Mesothelial cell of epicardium (in vitro differentiated cells): ENCODE measurements at regions not wholly inside any gene's neighbourhood (a gene's known extent, or its start where the extent isn't known, plus 50 kb on each side); places are given as distances from the start of the nearest gene placed in this dataset.

Experiments
- DNase-seq, 2 experiments: peaks; one replicate each; pipeline ENCODE4 v3.0.0; 2021; ENCODE audit warnings: low spot score in 2 of 2; ENCODE audit not compliant: unreplicated experiment in 2 of 2
- H3K27ac Mint-ChIP-seq: 2 replicates; pipeline ENCODE4 v1.8.0; 2021; ENCODE audit warnings: mixed read lengths
- H3K27me3 Mint-ChIP-seq: 2 replicates; pipeline ENCODE4 v1.8.0; 2021; ENCODE audit warnings: low read depth, mixed read lengths
- H3K36me3 Mint-ChIP-seq: 2 replicates; pipeline ENCODE4 v1.8.0; 2021; ENCODE audit warnings: mixed read lengths
- H3K4me1 Mint-ChIP-seq: 2 replicates; pipeline ENCODE4 v1.8.0; 2021; ENCODE audit warnings: mixed read lengths
- H3K4me3 Mint-ChIP-seq: 2 replicates; pipeline ENCODE4 v1.8.0; 2021; ENCODE audit warnings: mild to moderate bottlenecking, moderate library complexity, mixed read lengths
- H3K9me3 Mint-ChIP-seq: 2 replicates; pipeline ENCODE4 v1.8.0; 2021; ENCODE audit warnings: mixed read lengths
- CTCF ChIP-seq: fragments of 200-600 bp; sonication (generic); IDR thresholded peaks from one replicate; pipeline ENCODE4 v1.5.0; 2021; ENCODE audit warnings: antibody characterized with exemption; ENCODE audit not compliant: unreplicated experiment

DNA sequence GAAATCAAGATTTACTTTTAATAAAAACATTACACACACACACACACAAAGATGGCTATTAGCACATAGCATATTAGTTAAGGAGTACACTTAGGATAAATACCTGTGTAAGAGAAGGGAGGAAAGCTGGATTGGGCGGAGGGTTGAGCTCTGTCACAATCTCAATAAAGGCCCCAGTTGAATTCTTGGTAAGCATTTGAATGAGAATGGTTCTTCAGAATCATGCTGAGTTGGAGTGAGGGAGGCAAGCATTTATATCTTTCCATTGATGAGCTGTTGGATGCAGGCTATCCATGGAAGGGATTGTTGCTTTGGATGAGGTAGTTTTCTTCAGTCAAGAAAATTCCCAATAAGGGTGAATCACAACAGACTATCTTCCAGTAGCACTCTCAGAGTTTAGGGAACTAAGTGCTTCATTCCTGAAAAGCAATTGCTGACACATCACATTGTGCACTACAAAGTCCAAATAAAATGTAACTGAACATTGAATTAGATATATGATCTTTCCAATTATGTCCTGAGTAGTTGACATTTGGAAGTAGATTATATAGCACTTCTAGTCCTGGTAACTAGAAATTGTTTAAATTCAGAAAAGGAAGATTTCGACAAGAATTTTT, 95.7 kb downstream of the SUCNR1 start:
- Mint-ChIP-seq H3K4me1 (peaks cover 22% of the 10 kb centered on the region), H3K27ac (no peak overlapping the region), H3K9me3 (peaks cover 27% of the 10 kb centered on the region), H3K27me3 (no peaks in the 10 kb centered on the region), H3K4me3 (no peak overlapping the region), H3K36me3 (peaks cover 5% of the 10 kb centered on the region)
- TF ChIP-seq CTCF = no peak
- no peak for DNase-seq

GRCh38 chr3:151971814-151972579, 98.6 kb downstream of the SUCNR1 start:
- H3K4me1 Mint-ChIP-seq = peaks cover 33% of the 10 kb centered on the region
- peaks cover 14% of the 10 kb centered on the region for H3K9me3 Mint-ChIP-seq
- no peak overlapping the region for H3K4me3 Mint-ChIP-seq
- no peak overlapping the region for H3K27ac Mint-ChIP-seq
- no peak for TF ChIP-seq CTCF
- H3K36me3 Mint-ChIP-seq = peaks cover 5% of the 10 kb centered on the region
- no peak for DNase-seq
- no peaks in the 10 kb centered on the region for H3K27me3 Mint-ChIP-seq

GRCh38 chr3:151974067-151974466, 100.6 kb downstream of the SUCNR1 start:
- H3K36me3 Mint-ChIP-seq = no peaks in the 10 kb centered on the region
- DNase-seq = no peak
- peaks cover 33% of the 10 kb centered on the region for H3K4me1 Mint-ChIP-seq
- peaks cover 4% of the 10 kb centered on the region for H3K9me3 Mint-ChIP-seq
- no peak for TF ChIP-seq CTCF
- H3K4me3 Mint-ChIP-seq = no peak overlapping the region
- no peaks in the 10 kb centered on the region for H3K27me3 Mint-ChIP-seq
- H3K27ac Mint-ChIP-seq = no peak overlapping the region

DNA sequence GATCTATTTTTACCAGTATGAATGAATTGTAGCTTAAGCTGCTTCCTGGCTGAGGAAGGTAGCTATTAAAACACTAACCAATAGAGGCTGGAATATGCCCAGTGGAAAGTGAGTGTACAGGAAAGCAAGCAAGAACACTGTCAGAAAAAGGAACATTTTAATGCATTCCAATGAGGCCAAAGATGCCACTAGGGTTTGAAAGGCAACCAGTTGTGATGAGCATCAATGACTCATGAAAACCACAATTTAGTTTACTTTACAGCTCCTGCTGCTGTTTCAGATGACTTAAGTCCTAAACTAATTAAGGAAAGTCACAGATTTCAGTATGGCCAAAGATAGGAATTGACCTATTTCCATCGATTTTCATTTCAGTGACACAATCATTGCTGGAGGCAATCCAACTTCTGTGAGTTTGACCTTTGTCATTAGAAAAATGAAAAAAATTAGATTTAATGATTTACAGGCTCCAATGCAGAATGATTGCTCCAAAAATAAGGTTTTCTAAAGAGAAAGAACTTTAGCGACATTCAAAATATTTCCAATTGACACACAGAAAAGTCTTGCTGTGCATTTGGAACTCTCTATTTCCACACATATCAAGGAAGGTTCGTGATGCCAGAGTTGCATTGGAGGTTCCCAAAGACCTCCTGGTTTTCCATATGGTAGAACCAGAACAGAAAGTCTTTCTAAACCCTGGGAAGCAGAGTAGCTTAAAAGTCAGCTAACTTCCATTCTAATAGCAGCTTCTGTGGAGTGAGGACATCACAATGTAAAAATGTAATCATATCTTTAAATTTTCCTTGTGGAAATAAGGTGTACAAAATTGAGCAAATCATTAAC, 103.0 kb downstream of the SUCNR1 start:
- DNase-seq = no peak
- Mint-ChIP-seq H3K27me3 (no peaks in the 10 kb centered on the region), H3K36me3 (no peaks in the 10 kb centered on the region), H3K4me1 (peaks cover 31% of the 10 kb centered on the region), H3K4me3 (no peak overlapping the region), H3K27ac (no peak overlapping the region), H3K9me3 (peaks cover 5% of the 10 kb centered on the region)
- TF ChIP-seq CTCF = no peak

GRCh38 chr3:151979906-151980305, 106.5 kb downstream of the SUCNR1 start:
- TF ChIP-seq CTCF = no peak
- H3K4me1 Mint-ChIP-seq = peaks cover 5% of the 10 kb centered on the region
- H3K4me3 Mint-ChIP-seq = no peak overlapping the region
- no peaks in the 10 kb centered on the region for H3K36me3 Mint-ChIP-seq
- peaks cover 17% of the 10 kb centered on the region for H3K9me3 Mint-ChIP-seq
- no peak overlapping the region for H3K27ac Mint-ChIP-seq
- DNase-seq = no peak
- H3K27me3 Mint-ChIP-seq = no peaks in the 10 kb centered on the region
